22Rv1 (cell line): ENCODE measurements at regions not wholly inside any gene's neighbourhood (a gene's known extent, or its start where the extent isn't known, plus 50 kb on each side); places are given as distances from the start of the nearest gene placed in this dataset.

Source experiments
- ZFX ChIP-seq: fragments of 450-650 bp; IDR thresholded peaks from 2 replicates; pipeline ENCODE4 v1.6.1; 2017; ENCODE audit warnings: antibody characterized with exemption, borderline replicate concordance
- TF ChIP-seq, protein P1 (sequence below): fragments of 450-650 bp; IDR thresholded peaks from 2 replicates; pipeline ENCODE4 v1.5.1; 2017; ENCODE audit warnings: mild to moderate bottlenecking

DNA sequence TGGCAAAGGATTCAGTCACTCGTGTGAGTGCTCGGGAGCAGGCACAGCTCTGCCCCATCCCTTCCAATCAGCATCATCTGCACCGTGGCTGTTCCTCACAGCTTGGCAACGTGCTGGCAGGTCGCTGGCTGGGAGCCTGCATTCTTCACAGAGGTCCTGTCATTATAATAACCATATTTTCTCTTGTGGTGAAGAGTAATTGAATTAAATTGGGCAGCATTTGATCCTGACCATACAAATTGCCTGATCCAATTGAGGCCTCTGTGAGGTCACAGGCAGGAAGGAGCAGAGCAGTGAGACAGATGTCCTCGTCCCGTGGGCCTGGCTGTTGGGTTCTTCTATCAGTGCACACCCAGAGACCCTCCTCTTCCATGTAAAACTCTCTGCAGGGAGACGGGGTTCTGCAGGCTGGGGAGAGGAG, 407.8 kb downstream of the COG6 start:
- TF ChIP-seq, protein P1, sequence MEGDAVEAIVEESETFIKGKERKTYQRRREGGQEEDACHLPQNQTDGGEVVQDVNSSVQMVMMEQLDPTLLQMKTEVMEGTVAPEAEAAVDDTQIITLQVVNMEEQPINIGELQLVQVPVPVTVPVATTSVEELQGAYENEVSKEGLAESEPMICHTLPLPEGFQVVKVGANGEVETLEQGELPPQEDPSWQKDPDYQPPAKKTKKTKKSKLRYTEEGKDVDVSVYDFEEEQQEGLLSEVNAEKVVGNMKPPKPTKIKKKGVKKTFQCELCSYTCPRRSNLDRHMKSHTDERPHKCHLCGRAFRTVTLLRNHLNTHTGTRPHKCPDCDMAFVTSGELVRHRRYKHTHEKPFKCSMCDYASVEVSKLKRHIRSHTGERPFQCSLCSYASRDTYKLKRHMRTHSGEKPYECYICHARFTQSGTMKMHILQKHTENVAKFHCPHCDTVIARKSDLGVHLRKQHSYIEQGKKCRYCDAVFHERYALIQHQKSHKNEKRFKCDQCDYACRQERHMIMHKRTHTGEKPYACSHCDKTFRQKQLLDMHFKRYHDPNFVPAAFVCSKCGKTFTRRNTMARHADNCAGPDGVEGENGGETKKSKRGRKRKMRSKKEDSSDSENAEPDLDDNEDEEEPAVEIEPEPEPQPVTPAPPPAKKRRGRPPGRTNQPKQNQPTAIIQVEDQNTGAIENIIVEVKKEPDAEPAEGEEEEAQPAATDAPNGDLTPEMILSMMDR = no peak
- no peak for TF ChIP-seq ZFX
